Ovary (tissue), 3 donors: ENCODE measurements at regions not wholly inside any gene's neighbourhood (a gene's known extent, or its start where the extent isn't known, plus 50 kb on each side); places are given as distances from the start of the nearest gene placed in this dataset.

Experiments used
- CTCF ChIP-seq, 3 donors: fragments of 450-650 bp in 2 of 3; fragments of 200-600 bp in 1 of 3; IDR thresholded peaks; one replicate each; pipeline versions ENCODE4 v1.5.1 to v1.8.0; 2016 to 2022; ENCODE audit warnings: antibody characterized with exemption in 3 of 3, mild to moderate bottlenecking in 1 of 3
- POLR2A ChIP-seq: fragments of 450-650 bp; IDR thresholded peaks from one replicate; pipeline ENCODE4 v1.6.1; 2017; ENCODE audit warnings: antibody characterized with exemption, mild to moderate bottlenecking, moderate library complexity
- donor health status: DM: no; HTN: no; CAD: no.

- TF ChIP-seq CTCF (IDR thresholded peaks at IDR 0.05): no peak
- no peak for TF ChIP-seq POLR2A
Measured at GRCh38 chr5:111931655-111932054, 174.7 kb upstream of the NREP start.
